HepG2 (cell line): ENCODE measurements at regions not wholly inside any gene's neighbourhood (a gene's known extent, or its start where the extent isn't known, plus 50 kb on each side); places are given as distances from the start of the nearest gene placed in this dataset.
A peak's percentile ranks its signal among the peaks of the same experiment; 100 is the strongest.
"Not testable (repeated sequence)": the region's sequence is repeated elsewhere in the genome, so short reads cannot be mapped to it uniquely, and the experiment has no call there.

ENCODE experiments used
- ATAC-seq: fragments of 200-7000 bp; cut with Tn5 transposase; 3 replicates; pipeline ENCODE4 v1.9.1; 2020; ENCODE audit warnings: mild to moderate bottlenecking, moderate library complexity
- BruUV-seq: library from RNA; stranded (reverse); fragments of 400-500 nt; replicated peaks from 2 replicates; lab custom pipeline; 2021; lab: Mats Ljungman, UMichigan
- CTCF ChIA-PET: fragments of 300-600 bp; formaldehyde crosslinking; extraction: SDS; loops from one replicate; lab custom pipeline; 2021; ENCODE audit warnings: low total read pairs, inconsistent platforms, low intra/inter-chr PET ratio; lab: Yijun Ruan, JAX
- POLR2A ChIA-PET: fragments of 350-600 bp; sonication (Branson Sonifier 250); formaldehyde crosslinking; loops from one replicate; lab custom pipeline; 2020; ENCODE audit warnings: antibody characterized with exemption, inconsistent platforms; lab: Yijun Ruan, JAX
- DNase-seq: peaks from one replicate; pipeline ENCODE4 v3.0.0-alpha.2; 2015; ENCODE audit warnings: low spot score
- FAIRE-seq: peaks from 3 replicates; lab custom pipeline; 2011; peaks lifted over from hg19 to GRCh38; lab: Jason Lieb, UNC
- H2AFZ ChIP-seq: one replicate; pipeline ENCODE4 v1.6.1; 2011; ENCODE audit warnings: low read length, inconsistent platforms
- H3K27ac ChIP-seq: fragments of 300-600 bp; 3 replicates; pipeline ENCODE4 v1.8.0; 2011; ENCODE audit warnings: mixed run types, mild to moderate bottlenecking, mixed read lengths, low read length, inconsistent platforms; ENCODE audit not compliant: insufficient read depth; ENCODE audit errors: extremely low read length
- H3K27me3 ChIP-seq, 2 experiments: fragments of 200-600 bp in 1 of 2; 2 replicates in 1 of 2; 3 replicates in 1 of 2; pipeline versions ENCODE4 v1.6.0 to v1.8.0; 2011; ENCODE audit warnings: low read length in 2 of 2, mild to moderate bottlenecking in 2 of 2, moderate library complexity in 2 of 2, inconsistent platforms in 1 of 2; ENCODE audit not compliant: insufficient read depth in 2 of 2, control insufficient read depth in 1 of 2
- H3K36me3 ChIP-seq, 2 experiments: fragments of 200-600 bp in 1 of 2; replicated peaks in 1 of 2; 2 replicates in 1 of 2; 3 replicates in 1 of 2; pipeline versions ENCODE4 v1.5.1 to v1.8.0; 2011; ENCODE audit warnings: low read length in 2 of 2, inconsistent platforms in 1 of 2; ENCODE audit not compliant: insufficient read depth in 2 of 2, control insufficient read depth in 1 of 2
- H3K4me1 ChIP-seq: 2 replicates; pipeline ENCODE4 v1.5.1; 2012; ENCODE audit warnings: low read length, inconsistent platforms; ENCODE audit not compliant: insufficient read depth
- H3K4me2 ChIP-seq: 2 replicates; pipeline ENCODE4 v1.6.0; 2011; ENCODE audit warnings: low read depth, low read length, inconsistent platforms
- H3K4me3 ChIP-seq, 3 experiments: fragments of 200-600 bp in 1 of 3; sonication (generic), shearing (Covaris generic) in 1 of 3; replicated peaks in 1 of 3; 2 replicates each; pipeline ENCODE4 v1.5.1; 2011 to 2016; ENCODE audit warnings: low read length in 3 of 3, inconsistent platforms in 2 of 3, low read depth in 2 of 3, mild to moderate bottlenecking in 2 of 3, control low read depth in 1 of 3, mixed read lengths in 1 of 3; ENCODE audit not compliant: insufficient read depth in 1 of 3
- H3K79me2 ChIP-seq: one replicate; pipeline ENCODE4 v1.6.1; 2011; ENCODE audit warnings: low read length, inconsistent platforms; ENCODE audit not compliant: insufficient read depth
- H3K9ac ChIP-seq: 2 replicates; pipeline ENCODE4 v1.6.0; 2011; ENCODE audit warnings: mild to moderate bottlenecking, low read depth, low read length, inconsistent platforms; ENCODE audit not compliant: insufficient read depth
- H3K9me3 ChIP-seq: 2 replicates; pipeline ENCODE4 v1.5.1; 2012; ENCODE audit warnings: mild to moderate bottlenecking, low read length
- H4K20me1 ChIP-seq: 2 replicates; pipeline ENCODE4 v1.6.0; 2011; ENCODE audit warnings: inconsistent platforms, mild to moderate bottlenecking, low read length, moderate library complexity; ENCODE audit not compliant: insufficient read depth
- CREB1 ChIP-seq, 2 experiments: fragments of 450-650 bp in 1 of 2; IDR thresholded peaks; 2 replicates each; pipeline ENCODE4 v1.6.1; 2016 to 2017; ENCODE audit warnings: control low read depth in 1 of 2, mild to moderate bottlenecking in 1 of 2, missing compliant biosample characterization in 1 of 2, missing genetic modification characterization in 1 of 2
- KAT7 ChIP-seq: IDR thresholded peaks from 2 replicates; pipeline ENCODE4 v1.6.1; 2018; ENCODE audit warnings: borderline replicate concordance, missing compliant biosample characterization
- MAFF ChIP-seq: IDR thresholded peaks from 2 replicates; pipeline ENCODE4 v1.6.1; 2011; ENCODE audit warnings: low read depth, low read length, improper control_type of control experiment
- MAFK ChIP-seq, 2 experiments: IDR thresholded peaks in 1 of 2; conservative IDR thresholded peaks in 1 of 2; 2 replicates each; pipeline ENCODE4 v1.6.1; 2011; ENCODE audit warnings: improper control_type of control experiment in 2 of 2, low read length in 2 of 2
- PITX1 ChIP-seq: sonication (generic); formaldehyde crosslinking; IDR thresholded peaks from 2 replicates; pipeline ENCODE4 v1.5.1; 2020; ENCODE audit warnings: mild to moderate bottlenecking, missing genetic modification reagents
- SALL2 ChIP-seq: sonication (generic); formaldehyde crosslinking; IDR thresholded peaks from 2 replicates; pipeline ENCODE4 v1.8.1; 2023; ENCODE audit warnings: mild to moderate bottlenecking, missing genetic modification reagents, inconsistent platforms
- ZNF367 ChIP-seq: sonication (generic); formaldehyde crosslinking; IDR thresholded peaks from 2 replicates; pipeline ENCODE4 v1.4.0; 2020; ENCODE audit warnings: missing genetic modification reagents, borderline replicate concordance
- ZNF382 ChIP-seq: sonication (generic); formaldehyde crosslinking; IDR thresholded peaks from 2 replicates; pipeline ENCODE4 v1.5.0; 2020; ENCODE audit warnings: missing genetic modification reagents, mild to moderate bottlenecking, borderline replicate concordance
- whole genome bisulfite sequencing: methylation state at CpG from one replicate; pipeline ENCODE4 v1.1.6; 2017; ENCODE audit warnings: low lambda C conversion rate; 5-methylcytosine and 5-hydroxymethylcytosine counted together
- in situ Hi-C: cut with HindIII; loops from 2 replicates; pipeline ENCODE4 v1.10.0; 2017; ENCODE audit warnings: low pct_unique_long_range_greater_than_20kb; ENCODE audit not compliant: extremely low pct_ligation_motif_present
- intact Hi-C: fragments of 100-400 bp; cut with micrococcal nuclease; formaldehyde crosslinking; loops from one replicate; pipeline ENCODE4 v1.10.0; 2022; ENCODE audit not compliant: unreplicated experiment
- TF ChIP-seq, protein P1 (sequence below): IDR thresholded peaks from 2 replicates; pipeline ENCODE4 v1.6.1; 2016; ENCODE audit warnings: missing genetic modification reagents, missing compliant biosample characterization

- not testable (repeated sequence) for FAIRE-seq, ATAC-seq
These were observed 315.6 kb downstream of the LTN1 start for GRCh38 chr21:28677096-28677495.

GRCh38 chr21:28675331-28676041 is 317.2 kb downstream of the LTN1 start:
- H3K27ac ChIP-seq: no peak overlapping the region
- in situ Hi-C loops (no loop called here), intact Hi-C loops (no loop called here)
- CTCF ChIA-PET: no interaction called here
- H3K27me3 ChIP-seq: no peaks in the 10 kb centered on the region
- no peak overlapping the region for H3K4me2 ChIP-seq
- H3K36me3 ChIP-seq: no peaks in the 10 kb centered on the region
- H4K20me1 ChIP-seq: no peaks in the 10 kb centered on the region
- no TSS peak for BruUV-seq
- ATAC-seq: no peak
- H2AFZ ChIP-seq: no peak overlapping the region
- H3K79me2 ChIP-seq: no peaks in the 10 kb centered on the region
- no peak overlapping the region for H3K9ac ChIP-seq
- POLR2A ChIA-PET: no interaction called here
- WGBS: 27% methylated on average over 4 of the region's 4 CpGs
- no peak for FAIRE-seq
- peaks cover 24% of the 10 kb centered on the region; the same call in 1 of the 2 replicates for H3K9me3 ChIP-seq
- H3K4me1 ChIP-seq: no peaks in the 10 kb centered on the region
- H3K4me3 ChIP-seq: no peak overlapping the region
- TF ChIP-seq SALL2: no peak
- no peak for TF ChIP-seq PITX1
- no peak for TF ChIP-seq KAT7 (CRISPR knock-in tag)
- TF ChIP-seq ZNF382 (CRISPR knock-in tag): no peak
- TF ChIP-seq, protein P1, sequence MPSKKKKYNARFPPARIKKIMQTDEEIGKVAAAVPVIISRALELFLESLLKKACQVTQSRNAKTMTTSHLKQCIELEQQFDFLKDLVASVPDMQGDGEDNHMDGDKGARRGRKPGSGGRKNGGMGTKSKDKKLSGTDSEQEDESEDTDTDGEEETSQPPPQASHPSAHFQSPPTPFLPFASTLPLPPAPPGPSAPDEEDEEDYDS: no peak
- no peak for TF ChIP-seq ZNF367
- no peak for TF ChIP-seq CREB1 (IDR thresholded peaks at IDR 0.05)
- no peak for TF ChIP-seq CREB1 (CRISPR knock-in tag; IDR thresholded peaks at IDR 0.05)
- peak; percentile 58 for TF ChIP-seq MAFF
- peak; percentile 41 to 47; a peak in 3 of 4 replicates for TF ChIP-seq MAFK (conservative IDR thresholded peaks at IDR 0.05 in 1 of 2, IDR thresholded peaks at IDR 0.05 in 1 of 2; ENCODE audit: low read length in 2 of 2)
- DNase-seq: no peak

More at GRCh38 chr21:28677096-28677495, 315.6 kb downstream of the LTN1 start:
- H3K9me3 ChIP-seq: peaks cover 19% of the 10 kb centered on the region; the same call in 1 of the 2 replicates
- H3K27ac ChIP-seq, CTCF ChIA-PET, POLR2A ChIA-PET, H3K27me3 ChIP-seq, H3K4me1 ChIP-seq, intact Hi-C loops, BruUV-seq, H3K4me3 ChIP-seq, H3K4me2 ChIP-seq, H3K9ac ChIP-seq, in situ Hi-C loops, DNase-seq, H4K20me1 ChIP-seq, H3K36me3 ChIP-seq, H3K79me2 ChIP-seq, H2AFZ ChIP-seq: not testable (repeated sequence)
- 36% methylated on average over 4 of the region's 13 CpGs for WGBS
